Stimulated activated CD4-positive, alpha-beta T cell treated with anti-CD3 and anti-CD28 coated beads, Interleukin-2, amount 100 ng/mL, for 24 hours (primary cell): ENCODE measurements at regions not wholly inside any gene's neighbourhood (a gene's known extent, or its start where the extent isn't known, plus 50 kb on each side); places are given as distances from the start of the nearest gene placed in this dataset.
"Not testable (repeated sequence)": the region's sequence is repeated elsewhere in the genome, so short reads cannot be mapped to it uniquely, and the experiment has no call there.

Source experiments
- DNase-seq, 2 donors: peaks; one replicate each; pipeline ENCODE4 v3.0.0-alpha.2; 2020

GRCh38 chr12:80045594-80045993 is 53.7 kb upstream of the OTOGL start:
- DNase-seq = no peak

- DNase-seq = no peak
Measured at GRCh38 chr12:80044694-80045046, 54.7 kb upstream of the OTOGL start.

DNA sequence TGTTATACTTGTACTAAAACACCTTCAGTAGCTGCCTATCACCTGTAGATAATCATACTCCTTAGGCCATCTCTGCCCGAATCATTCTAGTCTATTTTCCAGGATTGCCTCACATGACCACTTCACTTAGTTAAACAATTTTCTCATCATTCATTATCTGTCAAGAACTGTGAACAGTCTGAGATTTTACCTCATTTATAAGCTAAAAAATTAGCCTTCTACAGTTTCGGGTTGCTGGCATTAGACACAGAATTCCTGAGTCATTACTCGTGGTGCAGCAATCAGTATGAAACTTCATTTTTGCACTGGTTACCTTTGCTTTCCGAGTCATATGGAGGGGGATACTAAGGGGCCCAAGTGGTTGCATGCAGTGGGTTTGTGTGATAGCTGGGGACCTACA is 57.6 kb upstream of the OTOGL start:
- DNase-seq = no peak

GRCh38 chr12:80041071-80041470 is 58.3 kb upstream of the OTOGL start:
- DNase-seq = no peak

GRCh38 chr12:80040075-80040738 is 59.1 kb upstream of the OTOGL start:
- DNase-seq = peak in 1 of 2 donors; percentile 3

GRCh38 chr12:80038062-80038560 is 61.2 kb upstream of the OTOGL start:
- DNase-seq = no peak

GRCh38 chr12:80033448-80033847 is 65.9 kb upstream of the OTOGL start:
- DNase-seq = no peak

GRCh38 chr12:80032946-80033345 is 66.4 kb upstream of the OTOGL start:
- no peak for DNase-seq

DNA sequence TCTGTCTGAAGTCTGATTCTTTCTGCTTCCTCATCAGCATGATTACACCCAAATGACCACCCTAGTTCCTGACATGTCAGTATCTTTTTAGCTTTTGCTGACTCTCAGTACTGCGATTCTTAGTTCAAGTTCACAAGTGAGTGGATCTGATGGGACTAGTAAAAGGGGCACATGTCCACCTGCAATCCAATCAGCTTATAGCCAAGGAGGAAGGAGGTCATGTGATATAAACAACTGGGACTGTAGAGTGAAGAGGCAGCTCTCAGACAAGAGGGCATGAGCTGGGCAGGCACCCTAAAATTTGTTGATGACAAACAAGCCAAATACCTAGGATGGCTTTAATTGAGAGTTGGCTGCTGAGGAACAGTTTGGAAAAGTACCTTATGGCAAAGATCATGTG is 68.1 kb upstream of the OTOGL start:
- DNase-seq = no peak

DNA sequence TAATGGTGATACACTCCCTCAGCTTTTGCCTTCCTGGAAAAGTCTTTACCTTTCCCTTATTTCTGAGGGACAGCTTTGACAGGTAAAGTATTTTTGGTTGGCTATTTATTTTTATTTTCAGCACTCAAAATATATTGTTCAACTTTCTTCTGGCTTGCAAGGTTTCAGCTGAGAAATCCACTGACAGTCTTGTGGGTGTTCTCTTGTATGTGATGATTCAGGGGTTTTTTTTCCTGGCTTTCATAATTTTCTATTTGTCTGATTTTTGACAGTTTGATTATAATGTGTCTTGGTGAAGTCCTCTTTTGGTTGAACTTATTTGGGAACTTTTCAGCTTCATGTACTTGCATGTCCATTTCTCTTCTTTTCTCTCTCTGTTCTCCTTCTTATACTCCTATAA is 73.7 kb upstream of the OTOGL start:
- DNase-seq = no peak

- DNase-seq = no peak
Measured at GRCh38 chr12:80019691-80020090, 79.6 kb upstream of the OTOGL start.

DNA sequence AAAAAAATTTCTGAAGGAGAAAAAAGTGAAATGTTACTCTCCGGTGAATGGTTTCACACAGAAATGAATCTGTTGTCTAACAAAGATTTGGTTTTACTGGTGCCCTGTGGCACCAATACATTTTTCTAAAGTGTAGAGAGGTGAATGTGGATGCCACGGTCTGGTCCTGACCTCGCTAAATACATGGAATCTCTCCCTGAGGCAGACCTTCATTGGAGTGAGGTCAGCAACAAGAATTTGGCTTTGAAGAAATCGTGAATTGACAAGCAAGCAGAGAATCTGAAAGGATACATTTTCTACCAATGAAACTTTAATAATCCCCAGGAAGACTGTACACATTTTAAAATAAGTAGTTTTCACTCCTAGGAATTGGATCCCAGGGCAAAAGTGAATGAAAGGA is 81.2 kb upstream of the OTOGL start:
- no peak for DNase-seq

GRCh38 chr12:80017261-80017870 is 82.0 kb upstream of the OTOGL start:
- DNase-seq = no peak

- DNase-seq = no peak
Measured at GRCh38 chr12:80016684-80017083, 81.8 kb upstream of the PPP1R12A start.

- DNase-seq = no peak
Measured at GRCh38 chr12:80015660-80016059, 80.8 kb upstream of the PPP1R12A start.

GRCh38 chr12:80003744-80004143 is 68.8 kb upstream of the PPP1R12A start:
- DNase-seq = not testable (repeated sequence)

- no peak for DNase-seq
Measured at GRCh38 chr12:80001562-80001961, 66.7 kb upstream of the PPP1R12A start.

DNA sequence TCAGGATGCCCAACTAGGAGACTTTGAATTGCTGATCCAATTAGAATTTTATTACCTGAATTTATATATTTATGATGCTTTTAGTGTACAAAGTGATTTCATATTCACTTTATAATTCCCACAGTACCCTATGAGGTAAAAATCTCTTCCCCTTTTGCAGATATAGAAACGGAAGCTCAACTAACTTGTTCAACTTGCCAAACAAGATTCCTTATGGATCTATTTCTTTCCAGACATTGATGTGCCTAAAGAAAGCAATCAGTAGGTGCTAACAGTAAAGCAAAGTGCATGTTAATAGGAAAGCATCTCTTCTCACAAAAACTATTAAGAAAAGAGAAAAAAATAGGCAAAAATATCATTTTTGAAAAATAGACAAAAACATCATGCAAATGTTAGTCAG is 65.9 kb upstream of the PPP1R12A start:
- DNase-seq = no peak

DNA sequence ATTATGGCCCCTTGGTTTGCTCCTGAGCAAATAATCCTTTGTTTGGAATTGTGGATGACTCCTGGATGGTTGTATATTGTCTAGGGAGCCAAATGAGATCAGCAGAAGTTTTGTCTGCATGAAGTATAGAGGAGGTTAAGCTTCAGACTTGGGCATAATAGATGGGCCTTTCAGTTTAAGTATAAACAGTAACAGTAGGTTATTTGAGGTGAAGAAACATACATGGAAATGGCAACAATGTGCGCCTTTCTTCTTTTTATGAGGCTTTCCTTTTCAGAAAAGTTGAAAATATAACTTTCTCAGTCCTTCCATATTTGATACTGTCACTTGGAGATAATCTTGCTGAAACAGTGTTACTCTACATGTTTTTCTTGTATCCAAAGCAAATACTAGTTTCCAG is 63.7 kb upstream of the PPP1R12A start:
- DNase-seq = no peak

DNA sequence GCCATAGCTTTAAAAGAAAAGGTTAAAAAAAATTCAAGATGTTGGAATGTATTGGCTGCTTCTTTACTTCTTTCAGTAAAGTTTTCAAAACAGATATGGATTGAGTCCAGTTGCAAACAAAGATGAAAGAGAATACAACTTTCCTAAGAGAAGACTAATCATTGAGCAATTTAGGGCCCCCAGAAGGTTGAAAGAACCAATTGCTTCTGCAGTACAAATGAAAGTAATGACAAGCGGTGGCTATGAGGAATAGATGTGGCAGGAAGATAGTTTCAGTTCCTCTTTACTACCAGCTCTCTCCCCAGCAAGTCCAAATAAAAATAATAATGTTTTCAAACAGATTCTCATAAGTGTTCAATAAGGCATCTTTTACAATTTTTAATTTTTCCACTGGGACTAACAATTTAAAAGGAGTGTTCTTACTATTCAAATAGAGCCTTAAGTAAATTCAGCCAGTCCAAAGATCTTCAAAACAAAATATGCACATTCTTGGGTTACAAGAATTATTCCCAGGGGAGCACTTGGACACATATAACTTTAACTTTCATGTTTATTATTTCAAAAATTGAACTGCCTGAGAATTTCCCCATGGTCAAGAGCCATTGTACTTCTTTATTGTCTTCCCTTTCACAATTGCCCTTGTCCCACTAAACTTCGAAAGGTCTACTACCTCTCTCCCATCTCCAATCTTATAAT is 62.3 kb upstream of the PPP1R12A start:
- DNase-seq = no peak

DNA sequence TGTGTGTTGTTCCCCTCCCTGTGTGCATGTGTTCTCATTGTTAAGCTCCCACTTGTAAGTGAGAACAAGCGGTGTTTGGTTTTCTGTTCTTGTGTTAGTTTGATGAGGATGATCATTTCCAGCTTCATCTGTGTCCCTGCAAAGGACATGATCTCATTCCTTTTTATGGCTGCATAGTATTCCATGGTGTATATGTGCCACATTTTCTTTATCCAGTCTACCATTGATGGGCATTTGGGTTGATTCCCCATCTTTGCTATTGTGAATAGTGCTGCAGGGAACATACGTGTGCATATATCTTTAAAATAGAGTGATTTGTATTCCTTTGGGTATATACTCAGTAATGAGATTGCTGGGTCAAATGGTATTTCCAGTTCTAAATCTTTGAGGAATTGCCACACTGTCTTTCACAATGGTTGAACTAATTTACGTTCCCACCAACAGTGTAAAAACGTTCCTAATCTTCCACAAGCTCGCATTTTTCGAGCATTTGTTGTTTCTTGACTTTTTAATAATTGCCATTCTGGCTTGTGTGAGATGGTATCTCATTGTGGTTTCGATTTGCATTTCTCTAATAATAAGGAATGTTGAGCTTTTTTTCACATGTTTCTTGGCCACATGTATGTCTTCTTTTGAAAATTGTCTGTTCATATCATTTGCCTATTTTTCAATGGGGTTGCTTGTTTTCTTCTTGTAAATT is 60.6 kb upstream of the PPP1R12A start:
- DNase-seq = not testable (repeated sequence)

GRCh38 chr12:79993106-79993862 is 58.4 kb upstream of the PPP1R12A start:
- no peak for DNase-seq

GRCh38 chr12:79991586-79991985 is 56.7 kb upstream of the PPP1R12A start:
- DNase-seq = no peak
